WTC11 (cell line): ENCODE measurements at regions not wholly inside any gene's neighbourhood (a gene's known extent, or its start where the extent isn't known, plus 50 kb on each side); places are given as distances from the start of the nearest gene placed in this dataset.

Experiments
- ATAC-seq: fragments of 200-7000 bp; cut with Tn5 transposase; 2 replicates; pipeline ENCODE4 v1.10.0; 2021; ENCODE audit warnings: mild to moderate bottlenecking, moderate library complexity
- CTCF ChIA-PET: fragments of 300-600 bp; sonication (Branson Sonifier 250); formaldehyde crosslinking; loops from one replicate; lab custom pipeline; 2021; ENCODE audit warnings: antibody characterized with exemption; lab: Charles Lee
- POLR2A ChIA-PET: fragments of 350-600 bp; sonication (Branson Sonifier 250); formaldehyde crosslinking; loops from one replicate; lab custom pipeline; 2021; ENCODE audit warnings: antibody characterized with exemption; lab: Charles Lee
- DNase-seq: peaks from one replicate; pipeline ENCODE4 v3.0.0; 2021; ENCODE audit warnings: low spot score
- H3K27ac Mint-ChIP-seq: 2 replicates; pipeline ENCODE4 v1.8.0; 2021; ENCODE audit warnings: mixed read lengths
- H3K27me3 Mint-ChIP-seq: 2 replicates; pipeline ENCODE4 v1.8.0; 2021; ENCODE audit warnings: low read depth, mild to moderate bottlenecking, moderate library complexity, mixed read lengths
- H3K36me3 Mint-ChIP-seq: 2 replicates; pipeline ENCODE4 v1.8.0; 2021; ENCODE audit warnings: mixed read lengths
- H3K4me1 Mint-ChIP-seq: 2 replicates; pipeline ENCODE4 v1.8.0; 2022; ENCODE audit warnings: mixed read lengths
- H3K4me3 Mint-ChIP-seq: 2 replicates; pipeline ENCODE4 v1.8.0; 2021; ENCODE audit warnings: mild to moderate bottlenecking, moderate library complexity, mixed read lengths
- H3K9me3 Mint-ChIP-seq: 2 replicates; pipeline ENCODE4 v1.8.0; 2021; ENCODE audit warnings: mixed read lengths
- ARID4B ChIP-seq: sonication (generic); formaldehyde crosslinking; IDR thresholded peaks from 2 replicates; pipeline ENCODE4 v1.8.0; 2023; ENCODE audit warnings: missing genetic modification reagents, mild to moderate bottlenecking, borderline replicate concordance
- ATF6 ChIP-seq: sonication (generic); formaldehyde crosslinking; IDR thresholded peaks from 2 replicates; pipeline ENCODE4 v1.8.1; 2023; ENCODE audit warnings: mild to moderate bottlenecking, missing genetic modification reagents
- CREB1 ChIP-seq: sonication (generic); formaldehyde crosslinking; IDR thresholded peaks from 2 replicates; pipeline ENCODE4 v1.8.0; 2023; ENCODE audit warnings: mild to moderate bottlenecking, missing genetic modification reagents
- CTCF ChIP-seq: fragments of 200-600 bp; IDR thresholded peaks from 2 replicates; pipeline ENCODE4 v1.8.0; 2022; ENCODE audit warnings: antibody characterized with exemption
- E2F1 ChIP-seq: sonication (generic); formaldehyde crosslinking; IDR thresholded peaks from 2 replicates; pipeline ENCODE4 v1.8.0; 2022; ENCODE audit warnings: mild to moderate bottlenecking, missing genetic modification reagents
- ESRRA ChIP-seq: sonication (generic); formaldehyde crosslinking; IDR thresholded peaks from 2 replicates; pipeline ENCODE4 v1.8.1; 2022; ENCODE audit warnings: mild to moderate bottlenecking, missing genetic modification reagents, borderline replicate concordance
- ETV6 ChIP-seq: sonication (generic); formaldehyde crosslinking; IDR thresholded peaks from 2 replicates; pipeline ENCODE4 v1.8.1; 2022; ENCODE audit warnings: mild to moderate bottlenecking, missing genetic modification reagents
- HMGA2 ChIP-seq: fragments of 250-450 bp; sonication (Bioruptor Pico); IDR thresholded peaks from 2 replicates; pipeline ENCODE4 v1.4.0; 2021; ENCODE audit warnings: mild to moderate bottlenecking, moderate library complexity
- JAZF1 ChIP-seq: fragments of 250-450 bp; sonication (Bioruptor Pico); IDR thresholded peaks from 2 replicates; pipeline ENCODE4 v1.9.0; 2021; ENCODE audit warnings: moderate library complexity, mild to moderate bottlenecking, inconsistent platforms
- KAT7 ChIP-seq: sonication (generic); formaldehyde crosslinking; IDR thresholded peaks from 2 replicates; pipeline ENCODE4 v1.8.1; 2023; ENCODE audit warnings: missing genetic modification reagents, mild to moderate bottlenecking, borderline replicate concordance
- NFATC4 ChIP-seq: fragments of 250-450 bp; sonication (Bioruptor Pico); IDR thresholded peaks from 2 replicates; pipeline ENCODE4 v1.9.0; 2021; ENCODE audit warnings: mild to moderate bottlenecking
- NR1H2 ChIP-seq: sonication (generic); formaldehyde crosslinking; IDR thresholded peaks from 2 replicates; pipeline ENCODE4 v1.9.0; 2021; ENCODE audit warnings: mild to moderate bottlenecking, moderate library complexity, missing genetic modification reagents
- PRDM15 ChIP-seq: sonication (generic); formaldehyde crosslinking; IDR thresholded peaks from 2 replicates; pipeline ENCODE4 v1.8.0; 2022; ENCODE audit warnings: missing genetic modification reagents
- RELA ChIP-seq: sonication (generic); formaldehyde crosslinking; IDR thresholded peaks from 2 replicates; pipeline ENCODE4 v1.8.1; 2022; ENCODE audit warnings: missing genetic modification reagents, mild to moderate bottlenecking, borderline replicate concordance
- SP1 ChIP-seq: sonication (generic); formaldehyde crosslinking; conservative IDR thresholded peaks from 2 replicates; pipeline ENCODE4 v1.8.1; 2022; ENCODE audit warnings: missing genetic modification reagents
- TEAD4 ChIP-seq: sonication (generic); formaldehyde crosslinking; IDR thresholded peaks from 2 replicates; pipeline ENCODE4 v1.8.0; 2022; ENCODE audit warnings: mild to moderate bottlenecking, missing genetic modification reagents
- ZNF396 ChIP-seq: fragments of 250-450 bp; sonication (Bioruptor Pico); IDR thresholded peaks from 2 replicates; pipeline ENCODE4 v1.8.0; 2021; ENCODE audit warnings: mild to moderate bottlenecking, moderate library complexity, borderline replicate concordance
- ZNF423 ChIP-seq: fragments of 250-450 bp; sonication (Bioruptor Pico); IDR thresholded peaks from 2 replicates; pipeline ENCODE4 v2.1.2; 2022; ENCODE audit warnings: mild to moderate bottlenecking, moderate library complexity
- ZSCAN18 ChIP-seq: fragments of 250-450 bp; sonication (Bioruptor Pico); IDR thresholded peaks from 2 replicates; pipeline ENCODE4 v2.1.2; 2022; ENCODE audit warnings: mild to moderate bottlenecking, moderate library complexity

- no peaks in the 10 kb centered on the region; the same call in 1 of the 2 replicates for H3K27me3 Mint-ChIP-seq
- ChIA-PET POLR2A (no interaction called here), CTCF (interaction anchor here (0.5 to 2.9 kb wide), 41 partner anchors 9 to 318 kb away, joined by 3 to 75 read pairs (median 4); partner anchors contain the start of gene WAPL)
- H3K36me3 Mint-ChIP-seq: no peaks in the 10 kb centered on the region
- H3K9me3 Mint-ChIP-seq: peaks cover 3% of the 10 kb centered on the region; the same call in 1 of the 2 replicates
- no peak overlapping the region for H3K27ac Mint-ChIP-seq
- H3K4me1 Mint-ChIP-seq: peaks cover 3% of the 10 kb centered on the region; the same call in 1 of the 2 replicates
- DNase-seq: peak; percentile 90
- no peak overlapping the region for H3K4me3 Mint-ChIP-seq
- peak; percentile 94 for ATAC-seq
- TF ChIP-seq CREB1 (CRISPR knock-in tag): no peak
- no peak for TF ChIP-seq ZSCAN18 (CRISPR knock-in tag)
- peak; percentile 49; the same call in 1 of the 2 replicates for TF ChIP-seq ETV6 (CRISPR knock-in tag)
- TF ChIP-seq JAZF1: no peak
- TF ChIP-seq HMGA2: no peak
- TF ChIP-seq NFATC4 (CRISPR knock-in tag): no peak
- TF ChIP-seq NR1H2: no peak
- peak; percentile 37; the same call in 1 of the 2 replicates for TF ChIP-seq SP1 (CRISPR knock-in tag)
- peak; percentile 87 for TF ChIP-seq CTCF
These were observed 63.7 kb upstream of the WAPL start for GRCh38 chr10:86585037-86585929.

- Mint-ChIP-seq H3K36me3 (no peaks in the 10 kb centered on the region), H3K4me1 (peaks cover 3% of the 10 kb centered on the region; the same call in 1 of the 2 replicates), H3K4me3 (no peak overlapping the region), H3K27me3 (no peaks in the 10 kb centered on the region; the same call in 1 of the 2 replicates), H3K27ac (no peak overlapping the region), H3K9me3 (peaks cover 3% of the 10 kb centered on the region; the same call in 1 of the 2 replicates)
- TF ChIP-seq RELA (no peak), E2F1 (CRISPR knock-in tag) (no peak), TEAD4 (no peak), NR1H2 (no peak), ESRRA (CRISPR knock-in tag) (no peak), PRDM15 (CRISPR knock-in tag) (no peak), ZNF396 (no peak), KAT7 (CRISPR knock-in tag) (no peak), ZNF423 (CRISPR knock-in tag) (no peak), ATF6 (CRISPR knock-in tag) (no peak), ARID4B (CRISPR knock-in tag) (no peak), SP1 (CRISPR knock-in tag) (no peak)
- no peak for ATAC-seq
- CTCF ChIA-PET: interaction anchor here (0.9 to 1.7 kb wide), 5 partner anchors 11 to 241 kb away, joined by 3 to 7 read pairs (median 4); no protein-coding TSS in a partner anchor
- no peak for DNase-seq
- POLR2A ChIA-PET: interaction anchor here (0.8 kb wide), 1 partner anchor 196 kb away, joined by 7 read pairs; no protein-coding TSS in a partner anchor
These were observed 64.9 kb upstream of the WAPL start for GRCh38 chr10:86586516-86586915.
